GM18867 (cell line): ENCODE measurements at regions not wholly inside any gene's neighbourhood (a gene's known extent, or its start where the extent isn't known, plus 50 kb on each side); places are given as distances from the start of the nearest gene placed in this dataset.

Source experiments
- ATAC-seq: cut with Tn5 transposase; IDR thresholded peaks from one replicate; pipeline ENCODE4 v1.9.1; 2021; ENCODE audit warnings: mild to moderate bottlenecking, moderate library complexity; ENCODE audit not compliant: unreplicated experiment

GRCh38 chr12:115010324-115010995 is 326.5 kb upstream of the TBX3 start:
- ATAC-seq = no peak

DNA sequence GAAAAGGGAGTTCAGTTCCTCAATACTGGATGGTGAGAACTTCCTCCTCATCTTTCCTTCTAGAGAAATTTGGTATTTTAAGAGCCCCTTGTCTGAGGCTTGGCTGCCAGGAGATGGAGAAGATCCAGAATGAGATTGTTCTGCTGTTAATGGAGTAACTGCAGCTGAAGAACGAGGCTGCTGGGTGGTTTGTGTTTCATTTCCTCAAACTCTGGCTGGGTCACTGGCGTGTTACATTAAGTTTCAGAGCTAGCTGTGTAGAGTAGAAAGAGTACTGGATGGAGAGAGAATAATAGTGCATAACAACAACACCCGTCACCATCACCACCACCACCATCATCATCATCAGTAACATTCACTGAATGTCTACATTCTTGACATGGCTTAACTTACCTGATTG is 325.0 kb upstream of the TBX3 start:
- peak; percentile 92 for ATAC-seq

GRCh38 chr12:115004470-115005146 is 320.6 kb upstream of the TBX3 start:
- no peak for ATAC-seq

- ATAC-seq = no peak
These were observed 318.5 kb upstream of the TBX3 start for GRCh38 chr12:115002434-115002833.

DNA sequence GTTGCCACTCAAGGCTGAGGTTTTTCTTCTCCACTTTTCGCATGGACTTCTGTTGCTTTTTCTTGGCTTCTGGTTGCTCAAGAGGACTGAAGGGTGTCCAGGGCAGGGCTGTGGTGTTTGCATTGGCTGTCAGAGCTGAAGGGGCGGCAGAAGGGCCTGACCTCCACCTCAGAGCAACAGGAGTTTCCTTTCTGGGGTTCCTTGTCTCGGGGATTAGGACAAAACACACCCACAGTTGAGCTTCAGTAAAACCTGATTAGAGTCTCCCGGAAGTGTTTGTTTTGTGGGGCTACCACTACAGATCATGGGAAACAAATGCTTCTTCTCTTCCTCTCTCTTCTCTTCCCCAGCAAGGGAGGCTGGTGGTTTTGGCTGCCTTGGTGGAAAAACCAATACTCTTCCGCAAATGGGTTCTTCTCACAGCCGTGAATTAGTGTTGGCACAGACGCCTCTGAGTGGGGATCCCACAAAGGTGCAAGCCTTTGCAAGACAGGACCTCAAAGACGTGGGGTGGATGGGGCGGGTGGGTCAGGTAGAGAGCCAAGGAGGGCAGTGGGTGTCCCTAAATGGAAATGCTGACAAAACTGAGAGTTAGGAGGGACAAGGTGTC is 317.7 kb upstream of the TBX3 start:
- ATAC-seq = no peak

DNA sequence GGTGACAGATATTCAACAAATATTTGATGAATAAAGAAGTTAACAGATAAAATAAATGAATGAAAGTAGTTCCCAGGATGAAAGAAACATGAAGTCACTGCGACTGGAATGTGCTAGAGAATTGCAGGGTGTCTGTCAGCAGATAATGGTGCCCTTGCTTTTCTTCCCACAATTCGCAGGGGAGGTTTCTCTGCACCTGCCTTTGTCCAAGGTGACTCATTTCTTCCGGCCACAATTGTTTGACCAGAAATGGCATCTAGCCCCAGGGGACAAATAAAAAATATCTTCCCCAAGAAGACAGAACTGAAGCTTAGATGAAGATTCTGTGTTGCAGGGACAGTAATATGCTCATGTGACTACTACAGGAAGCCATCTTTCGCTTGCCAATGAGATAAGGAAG is 316.1 kb upstream of the TBX3 start:
- ATAC-seq = no peak

- ATAC-seq = no peak
These were observed 314.8 kb upstream of the TBX3 start for GRCh38 chr12:114998750-114999128.

DNA sequence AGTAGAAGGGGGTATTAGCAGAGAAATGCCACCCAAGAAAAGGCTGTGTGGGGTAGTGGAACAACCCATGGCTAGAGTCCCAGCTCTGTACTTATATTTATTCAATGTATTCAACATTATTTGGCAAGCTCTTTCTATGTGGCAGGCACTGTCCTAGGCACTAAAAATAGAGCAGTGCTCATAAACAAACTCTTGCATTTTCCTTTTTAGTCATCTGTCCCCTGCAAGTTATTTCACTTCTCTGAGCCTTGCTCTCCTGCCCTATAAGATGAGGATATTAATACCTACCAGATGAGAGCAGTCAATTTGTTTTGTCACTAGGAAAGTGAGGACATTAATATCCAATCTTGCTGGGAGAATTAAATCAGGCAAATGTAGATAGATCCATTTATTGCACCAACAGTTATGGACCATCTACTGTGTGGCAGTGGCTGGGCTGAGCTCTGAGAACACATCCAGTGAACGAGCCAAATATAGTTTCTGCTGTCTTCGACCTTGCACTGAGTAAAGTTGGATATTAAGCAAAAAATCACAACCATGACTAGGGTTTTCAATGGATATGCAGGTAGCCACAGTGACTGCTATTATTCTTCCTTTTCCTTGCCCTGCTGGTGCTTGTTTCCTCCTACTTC is 314.3 kb upstream of the TBX3 start:
- peak; percentile 70 for ATAC-seq

GRCh38 chr12:114996382-114996781 is 312.4 kb upstream of the TBX3 start:
- ATAC-seq = no peak

DNA sequence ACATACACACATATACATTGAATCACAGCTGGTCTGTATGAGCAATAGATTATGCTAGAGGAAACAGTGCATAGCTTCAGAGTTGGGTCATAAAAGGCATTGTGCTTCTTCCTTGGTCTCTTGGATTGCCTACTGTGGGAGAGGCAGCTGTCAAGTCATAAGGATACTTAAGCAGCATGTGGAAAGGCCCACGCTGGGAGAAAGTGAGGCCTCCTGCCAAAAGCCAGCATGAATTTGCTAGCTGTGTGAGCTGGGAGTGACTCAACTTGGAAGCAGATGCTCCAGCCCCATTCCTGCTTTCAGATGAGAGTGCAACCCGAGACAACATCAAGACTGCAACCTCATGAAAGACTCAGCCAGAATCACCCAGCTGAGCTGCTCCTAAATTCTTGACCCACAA is 311.9 kb upstream of the TBX3 start:
- no peak for ATAC-seq

DNA sequence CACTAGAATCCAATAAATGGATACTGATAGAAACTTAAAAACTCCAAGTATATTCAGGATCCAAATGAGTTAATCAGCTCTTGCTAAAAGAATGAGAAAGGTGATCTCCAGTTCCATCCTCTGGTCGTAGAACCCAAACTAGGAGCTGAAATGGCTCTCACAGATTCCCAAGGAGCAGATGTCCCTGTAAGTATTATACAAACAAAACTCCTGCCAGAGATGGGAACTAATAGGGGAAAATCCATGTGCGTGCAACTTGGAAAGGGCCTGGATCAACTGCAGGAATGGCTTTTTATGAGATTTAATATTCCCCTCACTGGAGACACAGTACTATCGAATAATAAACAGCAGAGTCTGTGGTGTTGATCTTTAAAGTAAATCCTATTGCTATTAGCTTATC is 309.2 kb upstream of the TBX3 start:
- no peak for ATAC-seq

- ATAC-seq = no peak
These were observed 308.5 kb upstream of the TBX3 start for GRCh38 chr12:114992443-114992842.

DNA sequence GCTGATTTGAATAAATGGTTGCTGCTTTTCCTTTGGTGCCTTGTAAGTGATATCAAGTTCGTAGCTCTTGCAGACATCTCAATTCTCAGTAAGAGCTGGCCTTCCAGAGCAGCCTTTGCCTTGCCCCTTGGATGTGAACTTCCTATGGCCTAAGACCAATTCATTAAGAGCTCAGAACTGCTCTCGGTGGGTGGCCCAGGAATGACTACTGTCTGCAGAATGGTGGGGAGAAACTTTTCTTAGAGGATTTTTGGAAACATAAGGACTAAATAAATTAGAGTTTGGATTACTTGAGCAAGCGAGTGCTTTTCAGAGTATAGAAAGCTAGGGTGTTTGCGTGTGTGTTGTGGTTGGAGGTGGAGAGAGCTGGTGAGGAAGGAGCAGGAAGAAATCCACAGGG is 306.4 kb upstream of the TBX3 start:
- no peak for ATAC-seq

DNA sequence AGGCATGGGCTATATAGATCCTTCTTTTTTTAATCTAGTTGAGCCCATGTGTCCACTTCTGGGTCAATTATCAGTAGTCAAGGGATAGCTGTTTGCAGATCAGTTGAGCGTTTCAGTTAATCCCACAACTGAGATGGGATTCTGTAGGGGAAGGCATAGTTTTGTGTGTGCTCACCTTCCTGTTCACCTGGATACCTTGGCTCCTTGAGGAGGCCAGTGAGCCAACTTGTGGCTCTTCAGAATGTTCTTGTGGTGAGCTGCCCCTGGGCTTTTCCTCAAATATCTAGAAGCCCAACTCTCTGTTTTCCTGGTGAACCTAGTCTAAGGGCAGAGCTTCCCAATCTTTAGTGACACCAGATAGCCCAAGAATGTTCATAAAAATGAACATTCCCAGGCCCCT is 302.9 kb upstream of the TBX3 start:
- ATAC-seq = no peak

DNA sequence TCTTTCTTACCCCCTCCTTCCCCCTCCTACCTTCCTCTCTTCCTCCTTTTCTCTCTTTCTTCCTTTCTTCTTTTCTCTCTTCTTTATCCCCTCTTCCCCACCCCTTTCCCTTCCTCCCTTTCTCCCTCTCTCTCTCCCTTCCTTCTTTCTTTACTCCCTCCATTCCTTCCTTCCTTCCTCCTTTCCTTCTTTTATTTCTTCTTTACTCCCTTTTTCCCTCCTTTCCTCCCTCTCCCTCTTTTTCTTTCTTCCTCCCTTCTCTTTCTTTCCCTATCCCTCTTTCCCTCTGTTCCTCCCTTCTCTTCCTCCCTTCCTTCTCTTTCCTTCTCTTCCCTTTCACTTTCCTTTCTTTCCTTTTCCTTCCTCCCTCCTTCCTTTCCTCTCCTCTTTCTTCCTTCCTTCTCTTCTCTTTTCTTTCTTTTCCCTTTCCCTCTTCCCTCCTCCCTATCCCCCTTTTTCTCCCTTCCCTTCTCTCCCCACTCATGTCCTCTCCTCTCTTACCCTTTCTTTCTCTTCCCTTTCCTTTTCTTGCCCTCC is 302.3 kb upstream of the TBX3 start:
- no peak for ATAC-seq

- ATAC-seq = no peak
These were observed 300.7 kb upstream of the TBX3 start for GRCh38 chr12:114984634-114985061.

DNA sequence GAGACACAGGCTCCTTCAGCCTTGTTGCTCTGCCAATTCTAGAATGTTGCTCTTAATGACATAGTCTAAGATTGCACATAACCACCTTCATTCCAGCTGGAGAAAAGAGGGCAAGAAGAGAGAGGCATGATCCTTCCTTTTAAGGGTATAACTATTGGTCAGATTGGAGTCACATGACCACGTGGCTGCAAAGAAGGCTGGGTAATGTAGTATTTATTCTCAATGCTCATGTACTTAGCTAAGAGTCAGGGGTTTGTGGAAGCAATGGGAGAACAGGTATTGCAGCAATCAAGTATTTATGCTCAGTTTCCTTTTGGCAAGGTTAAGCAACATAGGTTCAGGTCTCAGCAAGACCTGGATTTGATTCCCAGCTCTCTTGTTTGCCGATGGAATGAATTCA is 298.8 kb upstream of the TBX3 start:
- no peak for ATAC-seq

- no peak for ATAC-seq
These were observed 297.1 kb upstream of the TBX3 start for GRCh38 chr12:114981036-114981435.

DNA sequence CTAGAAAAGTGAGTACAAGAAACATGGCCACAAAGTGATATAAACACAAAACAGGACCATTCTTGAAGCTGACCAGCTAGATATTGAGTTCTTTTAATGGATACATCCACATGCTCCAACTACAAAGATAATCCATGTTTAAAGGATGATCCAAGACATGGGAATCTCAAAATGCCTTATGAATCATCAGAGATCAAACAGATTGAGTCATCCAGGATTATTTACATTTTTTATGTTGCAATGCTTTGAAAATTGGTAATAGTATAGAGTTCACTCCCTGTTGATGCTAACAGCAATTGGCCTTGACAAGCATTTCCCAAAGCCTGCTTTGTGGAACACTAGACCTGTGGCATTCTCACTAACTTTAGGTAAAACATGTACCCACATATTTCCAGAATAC is 293.0 kb upstream of the TBX3 start:
- no peak for ATAC-seq

- ATAC-seq = no peak
These were observed 292.4 kb upstream of the TBX3 start for GRCh38 chr12:114976372-114976771.

DNA sequence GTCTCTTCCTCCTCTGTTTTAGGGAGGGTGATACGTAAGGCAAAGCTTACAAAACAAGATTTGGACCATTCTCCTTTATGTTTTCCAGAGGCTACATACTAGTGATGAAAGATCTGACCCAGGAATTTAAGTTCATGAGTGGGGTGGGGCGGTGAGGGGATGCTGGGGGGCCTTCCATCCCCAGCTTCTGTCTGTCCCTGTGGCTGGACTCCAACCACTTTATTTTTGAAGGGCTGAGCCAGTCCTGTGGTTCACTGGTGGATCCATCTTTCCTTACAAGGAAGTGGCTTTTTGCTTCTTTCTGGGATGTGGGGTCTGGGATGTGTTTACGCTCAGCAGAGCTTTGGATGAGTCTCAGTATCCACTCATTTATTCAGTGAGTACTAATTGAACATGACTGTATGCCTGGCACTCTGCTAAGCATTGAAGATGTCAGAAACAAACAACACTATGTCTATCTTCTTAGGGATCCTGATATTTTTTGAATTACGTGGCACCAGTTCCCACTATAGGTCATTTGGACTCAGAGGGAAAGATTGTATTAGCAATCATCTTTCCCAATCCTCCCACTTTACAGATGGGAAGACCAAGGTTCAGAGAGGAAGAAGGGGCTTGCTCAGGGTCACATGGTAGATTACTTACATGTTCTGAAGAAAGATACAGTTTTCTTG is 291.8 kb upstream of the TBX3 start:
- no peak for ATAC-seq
